B cell (primary cell): ENCODE measurements at regions not wholly inside any gene's neighbourhood (a gene's known extent, or its start where the extent isn't known, plus 50 kb on each side); places are given as distances from the start of the nearest gene placed in this dataset.

Experiments
- EZH2 ChIP-seq: IDR thresholded peaks from 2 replicates; pipeline ENCODE4 v1.6.1; 2012; ENCODE audit warnings: borderline replicate concordance, low read depth, mild to moderate bottlenecking, moderate library complexity, low read length; ENCODE audit not compliant: insufficient read depth, poor library complexity, severe bottlenecking
- TF ChIP-seq, protein P1 (sequence below): fragments of 200-600 bp; IDR thresholded peaks from one replicate; pipeline ENCODE4 v1.8.0; 2022; ENCODE audit warnings: antibody characterized with exemption, mild to moderate bottlenecking

DNA sequence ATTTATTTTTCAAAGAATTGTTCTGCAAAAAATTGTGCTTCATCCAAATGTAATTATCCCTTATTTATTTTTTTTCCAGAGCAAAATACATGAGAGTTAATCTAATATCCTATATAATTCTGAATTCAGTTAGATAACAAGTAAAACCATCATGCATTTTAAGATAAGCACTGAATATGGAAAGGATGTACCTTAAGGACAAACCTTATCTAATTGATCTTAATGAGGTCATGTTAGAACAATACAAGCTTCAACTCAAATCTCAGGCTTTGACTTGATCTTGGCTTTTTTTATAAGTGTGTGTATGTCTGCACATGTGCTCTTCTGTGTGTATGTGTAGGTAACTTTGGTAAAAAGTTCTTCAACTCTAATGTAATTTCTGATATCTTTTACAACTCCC is 1828.8 kb downstream of the PCDH9 start:
- TF ChIP-seq, protein P1, sequence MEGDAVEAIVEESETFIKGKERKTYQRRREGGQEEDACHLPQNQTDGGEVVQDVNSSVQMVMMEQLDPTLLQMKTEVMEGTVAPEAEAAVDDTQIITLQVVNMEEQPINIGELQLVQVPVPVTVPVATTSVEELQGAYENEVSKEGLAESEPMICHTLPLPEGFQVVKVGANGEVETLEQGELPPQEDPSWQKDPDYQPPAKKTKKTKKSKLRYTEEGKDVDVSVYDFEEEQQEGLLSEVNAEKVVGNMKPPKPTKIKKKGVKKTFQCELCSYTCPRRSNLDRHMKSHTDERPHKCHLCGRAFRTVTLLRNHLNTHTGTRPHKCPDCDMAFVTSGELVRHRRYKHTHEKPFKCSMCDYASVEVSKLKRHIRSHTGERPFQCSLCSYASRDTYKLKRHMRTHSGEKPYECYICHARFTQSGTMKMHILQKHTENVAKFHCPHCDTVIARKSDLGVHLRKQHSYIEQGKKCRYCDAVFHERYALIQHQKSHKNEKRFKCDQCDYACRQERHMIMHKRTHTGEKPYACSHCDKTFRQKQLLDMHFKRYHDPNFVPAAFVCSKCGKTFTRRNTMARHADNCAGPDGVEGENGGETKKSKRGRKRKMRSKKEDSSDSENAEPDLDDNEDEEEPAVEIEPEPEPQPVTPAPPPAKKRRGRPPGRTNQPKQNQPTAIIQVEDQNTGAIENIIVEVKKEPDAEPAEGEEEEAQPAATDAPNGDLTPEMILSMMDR: no peak
- no peak for TF ChIP-seq EZH2
